Choroid plexus epithelial cell (primary cell): ENCODE measurements at regions not wholly inside any gene's neighbourhood (a gene's known extent, or its start where the extent isn't known, plus 50 kb on each side); places are given as distances from the start of the nearest gene placed in this dataset.

ENCODE experiments used
- DNase-seq: peaks from one replicate; pipeline ENCODE4 v3.0.0-alpha.2; 2010; ENCODE audit warnings: low read depth
- H3K4me3 ChIP-seq: 2 replicates; pipeline ENCODE4 v1.5.1; 2011; ENCODE audit warnings: low read depth, mild to moderate bottlenecking, control low read depth, low read length, moderate library complexity
- TF ChIP-seq, protein P1 (sequence below): conservative IDR thresholded peaks from 2 replicates; pipeline ENCODE4 v1.5.1; 2011; ENCODE audit warnings: low read depth, mild to moderate bottlenecking, control low read depth, inconsistent platforms, low read length, moderate library complexity

DNA sequence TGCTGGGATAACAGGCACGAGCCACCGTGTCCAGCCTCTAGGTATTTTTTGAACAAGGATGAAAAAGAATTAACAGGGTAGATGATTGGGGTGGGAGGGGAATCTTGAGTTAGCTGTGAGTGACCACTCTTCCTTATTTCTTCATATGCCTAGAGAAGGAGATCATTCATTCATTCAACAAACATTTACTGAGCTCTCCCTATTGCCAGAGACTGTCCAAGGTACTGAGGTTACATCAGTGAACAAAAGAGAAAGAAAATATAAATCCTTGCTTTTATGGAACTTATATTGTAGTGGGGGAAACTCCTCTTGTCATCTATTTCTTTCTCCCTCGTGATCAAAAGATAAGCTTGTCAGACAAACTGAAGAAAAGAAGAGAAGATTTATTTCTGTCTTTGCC lies 62.9 kb downstream of the S1PR1 start:
- no peak for DNase-seq
- H3K4me3 ChIP-seq, result no peak overlapping the region
- TF ChIP-seq, protein P1, sequence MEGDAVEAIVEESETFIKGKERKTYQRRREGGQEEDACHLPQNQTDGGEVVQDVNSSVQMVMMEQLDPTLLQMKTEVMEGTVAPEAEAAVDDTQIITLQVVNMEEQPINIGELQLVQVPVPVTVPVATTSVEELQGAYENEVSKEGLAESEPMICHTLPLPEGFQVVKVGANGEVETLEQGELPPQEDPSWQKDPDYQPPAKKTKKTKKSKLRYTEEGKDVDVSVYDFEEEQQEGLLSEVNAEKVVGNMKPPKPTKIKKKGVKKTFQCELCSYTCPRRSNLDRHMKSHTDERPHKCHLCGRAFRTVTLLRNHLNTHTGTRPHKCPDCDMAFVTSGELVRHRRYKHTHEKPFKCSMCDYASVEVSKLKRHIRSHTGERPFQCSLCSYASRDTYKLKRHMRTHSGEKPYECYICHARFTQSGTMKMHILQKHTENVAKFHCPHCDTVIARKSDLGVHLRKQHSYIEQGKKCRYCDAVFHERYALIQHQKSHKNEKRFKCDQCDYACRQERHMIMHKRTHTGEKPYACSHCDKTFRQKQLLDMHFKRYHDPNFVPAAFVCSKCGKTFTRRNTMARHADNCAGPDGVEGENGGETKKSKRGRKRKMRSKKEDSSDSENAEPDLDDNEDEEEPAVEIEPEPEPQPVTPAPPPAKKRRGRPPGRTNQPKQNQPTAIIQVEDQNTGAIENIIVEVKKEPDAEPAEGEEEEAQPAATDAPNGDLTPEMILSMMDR, result no peak

DNA sequence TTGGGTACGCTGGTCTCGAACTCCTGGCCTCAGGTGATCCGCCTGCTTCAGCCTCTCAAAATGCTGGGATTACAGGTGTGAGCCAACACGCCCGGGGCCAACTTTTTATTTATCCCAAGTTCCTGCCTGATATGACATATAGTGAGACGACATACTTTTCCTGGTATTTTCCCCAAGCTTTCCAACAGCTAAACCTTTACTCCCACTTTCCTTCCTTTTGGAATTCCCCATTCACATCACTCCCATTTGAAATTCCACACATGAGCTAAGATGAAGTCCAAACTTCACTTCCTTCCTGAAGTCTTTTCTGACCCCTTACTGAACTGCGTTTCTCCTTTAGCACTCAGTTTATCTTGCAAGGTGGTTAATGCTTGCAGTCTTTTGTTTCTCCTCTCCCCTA lies 64.1 kb downstream of the S1PR1 start:
- TF ChIP-seq, protein P1, result no peak
- no peak overlapping the region for H3K4me3 ChIP-seq
- no peak for DNase-seq

DNA sequence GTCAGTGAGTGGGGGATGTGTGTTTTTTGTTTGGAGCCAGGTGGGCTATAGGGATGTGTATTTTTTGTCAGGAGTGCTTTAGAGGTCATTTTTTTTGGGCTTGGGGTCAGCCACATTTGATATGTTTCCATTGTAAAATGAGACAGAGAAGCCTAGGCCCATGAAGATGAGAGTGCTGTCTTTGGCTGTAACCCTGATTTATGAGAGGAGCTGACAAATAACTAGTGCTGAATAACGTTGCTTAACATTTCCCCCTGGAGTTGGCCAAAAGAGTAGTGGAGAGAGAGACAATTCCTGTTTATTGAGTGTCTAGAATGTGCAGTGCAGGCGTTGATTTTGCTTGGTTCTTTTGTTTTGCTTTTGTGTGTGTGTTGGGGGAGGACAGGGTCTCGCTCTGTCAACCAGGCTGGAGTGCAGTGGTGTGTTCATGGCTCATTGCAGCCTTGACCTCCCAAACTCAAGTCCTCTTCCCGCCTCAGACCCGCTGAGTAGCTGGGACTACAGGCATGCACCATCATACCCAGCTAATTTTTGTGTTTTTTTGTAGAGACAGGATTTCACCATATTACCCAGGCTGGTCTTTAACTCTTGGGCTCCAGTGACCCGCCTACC lies 64.7 kb downstream of the S1PR1 start:
- no peak for DNase-seq
- TF ChIP-seq, protein P1, result no peak

DNA sequence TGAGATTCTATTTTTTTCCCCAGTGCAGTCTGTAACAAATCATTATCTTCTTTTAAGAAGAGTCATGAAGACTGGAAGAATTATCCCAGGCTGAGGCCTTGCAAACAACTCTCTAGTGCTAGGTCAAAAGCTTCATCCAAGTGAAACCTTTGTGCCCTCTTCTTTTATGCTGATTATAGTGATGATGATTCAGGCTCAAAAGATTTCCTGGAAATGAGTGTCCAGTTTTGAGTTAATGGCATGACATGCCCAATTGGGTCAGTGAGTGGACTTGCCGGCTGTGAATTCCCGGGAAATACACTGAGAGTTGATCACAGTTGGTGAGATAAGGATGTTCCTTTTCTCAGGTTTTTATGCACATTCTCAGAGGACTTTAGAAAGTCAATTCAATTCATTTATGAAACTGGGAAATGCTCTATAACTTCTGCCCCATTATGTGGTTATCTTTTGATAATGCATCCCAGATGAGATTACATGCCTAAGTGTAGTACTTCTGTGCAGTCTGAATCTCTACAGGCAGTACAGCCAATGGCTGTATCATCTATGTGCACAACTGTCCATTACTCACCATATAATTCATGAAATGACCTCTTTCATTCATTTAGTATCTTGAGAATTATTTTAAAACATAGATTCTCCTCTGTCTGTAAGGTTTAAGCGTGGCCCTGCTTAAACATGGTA lies 66.2 kb downstream of the S1PR1 start:
- TF ChIP-seq, protein P1, result no peak
- H3K4me3 ChIP-seq, result no peak overlapping the region
- DNase-seq, result no peak

More for the DNA sequence above, 64.7 kb downstream of the S1PR1 start:
- H3K4me3 ChIP-seq, result no peak overlapping the region

DNA sequence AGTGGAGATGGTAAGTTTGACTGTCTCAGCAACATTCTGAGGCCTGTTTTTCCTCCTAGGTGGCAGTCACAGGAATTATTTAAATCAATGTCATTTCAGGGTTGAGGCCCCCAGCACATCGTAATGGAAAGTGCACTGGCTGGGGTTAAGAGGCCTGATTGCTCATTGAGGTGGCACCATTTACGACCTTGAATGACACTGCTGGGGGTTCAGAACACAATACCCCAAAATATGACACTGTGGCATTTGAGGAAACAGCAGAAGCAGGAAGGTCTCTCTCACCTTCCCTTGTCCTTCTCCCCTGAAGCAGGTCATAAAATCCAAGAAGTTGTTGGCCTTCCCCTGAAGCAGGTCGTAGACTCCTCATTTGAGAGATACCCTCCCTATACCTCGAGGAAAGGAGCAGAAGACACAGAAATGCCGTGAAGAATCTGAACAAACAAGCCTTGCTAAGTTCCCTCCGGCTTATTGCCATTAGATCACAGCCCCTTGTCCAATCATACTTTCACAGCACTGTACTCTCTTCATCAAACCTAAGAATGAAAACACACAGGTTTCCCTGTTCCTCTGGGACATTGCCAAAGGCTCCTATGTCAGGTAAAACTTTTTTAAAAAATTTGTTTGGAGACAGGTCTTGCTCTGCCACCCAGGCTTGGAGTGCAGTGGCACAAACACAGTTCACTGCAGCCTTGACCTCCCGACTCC lies 71.3 kb downstream of the S1PR1 start:
- TF ChIP-seq, protein P1, result no peak
- no peak for DNase-seq

DNA sequence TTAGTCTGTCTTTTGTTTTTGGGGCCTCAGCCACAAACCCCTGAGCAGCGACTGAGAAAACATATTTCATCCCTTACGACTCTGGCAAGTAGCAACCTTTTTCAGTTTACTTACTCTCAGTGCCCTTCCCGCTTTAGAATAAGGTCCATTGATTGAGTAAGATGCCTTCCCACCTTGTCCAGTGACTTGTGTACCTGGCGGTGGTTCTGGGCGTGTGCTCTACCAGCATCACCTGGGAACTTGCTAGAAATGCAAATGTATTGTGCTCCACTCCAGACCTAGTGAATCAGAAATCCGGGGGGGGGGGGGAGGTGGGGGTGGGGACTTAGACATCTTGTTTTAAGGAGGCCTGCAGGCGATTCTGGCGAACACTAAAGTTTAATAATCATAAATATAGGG lies 72.1 kb downstream of the S1PR1 start:
- DNase-seq, result no peak
- TF ChIP-seq, protein P1, result no peak
- no peak overlapping the region for H3K4me3 ChIP-seq

More for the DNA sequence above, 71.3 kb downstream of the S1PR1 start:
- H3K4me3 ChIP-seq, result no peak overlapping the region
